Activated CD4-positive, alpha-beta T cell treated with anti-CD3 and anti-CD28 coated beads, Interleukin-2, amount 50 U/mL, for 4 hours (primary cell): ENCODE measurements at regions not wholly inside any gene's neighbourhood (a gene's known extent, or its start where the extent isn't known, plus 50 kb on each side); places are given as distances from the start of the nearest gene placed in this dataset.
"Not testable (repeated sequence)": the region's sequence is repeated elsewhere in the genome, so short reads cannot be mapped to it uniquely, and the experiment has no call there.

Source experiments
- DNase-seq, 2 experiments: peaks; one replicate each; pipeline ENCODE4 v3.0.0-alpha.2; 2020

GRCh38 chr22:47329727-47330650 lies 567.5 kb downstream of the TBC1D22A start:
- no peak for DNase-seq

- no peak for DNase-seq
Observed at GRCh38 chr22:47328550-47329243, 566.2 kb downstream of the TBC1D22A start.

GRCh38 chr22:47327241-47327640 lies 564.8 kb downstream of the TBC1D22A start:
- DNase-seq, result no peak

GRCh38 chr22:47325249-47325648 lies 562.8 kb downstream of the TBC1D22A start:
- no peak for DNase-seq

GRCh38 chr22:47324435-47324990 lies 562.1 kb downstream of the TBC1D22A start:
- DNase-seq, result no peak

- DNase-seq, result no peak
Observed at GRCh38 chr22:47323518-47323917, 561.1 kb downstream of the TBC1D22A start.

- DNase-seq, result no peak
Observed at GRCh38 chr22:47322854-47323253, 560.4 kb downstream of the TBC1D22A start.

- no peak for DNase-seq
Observed at GRCh38 chr22:47320560-47320959, 558.1 kb downstream of the TBC1D22A start.

GRCh38 chr22:47318041-47318737 lies 555.7 kb downstream of the TBC1D22A start:
- no peak for DNase-seq

- no peak for DNase-seq
Observed at GRCh38 chr22:47315862-47316419, 553.5 kb downstream of the TBC1D22A start.

- no peak for DNase-seq
Observed at GRCh38 chr22:47310601-47311000, 548.2 kb downstream of the TBC1D22A start.

GRCh38 chr22:47309946-47310345 lies 547.5 kb downstream of the TBC1D22A start:
- DNase-seq, result no peak

GRCh38 chr22:47309476-47309875 lies 547.0 kb downstream of the TBC1D22A start:
- no peak for DNase-seq

GRCh38 chr22:47308886-47309285 lies 546.4 kb downstream of the TBC1D22A start:
- no peak for DNase-seq

GRCh38 chr22:47307822-47308221 lies 545.4 kb downstream of the TBC1D22A start:
- no peak for DNase-seq

- no peak for DNase-seq
Observed at GRCh38 chr22:47307326-47307725, 544.9 kb downstream of the TBC1D22A start.

GRCh38 chr22:47304854-47305253 lies 542.4 kb downstream of the TBC1D22A start:
- no peak for DNase-seq

GRCh38 chr22:47304191-47304831 lies 541.9 kb downstream of the TBC1D22A start:
- no peak for DNase-seq

- DNase-seq, result no peak
Observed at GRCh38 chr22:47303161-47303890, 540.9 kb downstream of the TBC1D22A start.

- not testable (repeated sequence) for DNase-seq
Observed at GRCh38 chr22:47302587-47302986, 540.1 kb downstream of the TBC1D22A start.

GRCh38 chr22:47301820-47302475 lies 539.5 kb downstream of the TBC1D22A start:
- no peak for DNase-seq
